ENCODE measurements at regions not wholly inside any gene's neighbourhood (a gene's known extent, or its start where the extent isn't known, plus 50 kb on each side); places are given as distances from the start of the nearest gene placed in this dataset.

- TF ChIP-seq, protein P1, sequence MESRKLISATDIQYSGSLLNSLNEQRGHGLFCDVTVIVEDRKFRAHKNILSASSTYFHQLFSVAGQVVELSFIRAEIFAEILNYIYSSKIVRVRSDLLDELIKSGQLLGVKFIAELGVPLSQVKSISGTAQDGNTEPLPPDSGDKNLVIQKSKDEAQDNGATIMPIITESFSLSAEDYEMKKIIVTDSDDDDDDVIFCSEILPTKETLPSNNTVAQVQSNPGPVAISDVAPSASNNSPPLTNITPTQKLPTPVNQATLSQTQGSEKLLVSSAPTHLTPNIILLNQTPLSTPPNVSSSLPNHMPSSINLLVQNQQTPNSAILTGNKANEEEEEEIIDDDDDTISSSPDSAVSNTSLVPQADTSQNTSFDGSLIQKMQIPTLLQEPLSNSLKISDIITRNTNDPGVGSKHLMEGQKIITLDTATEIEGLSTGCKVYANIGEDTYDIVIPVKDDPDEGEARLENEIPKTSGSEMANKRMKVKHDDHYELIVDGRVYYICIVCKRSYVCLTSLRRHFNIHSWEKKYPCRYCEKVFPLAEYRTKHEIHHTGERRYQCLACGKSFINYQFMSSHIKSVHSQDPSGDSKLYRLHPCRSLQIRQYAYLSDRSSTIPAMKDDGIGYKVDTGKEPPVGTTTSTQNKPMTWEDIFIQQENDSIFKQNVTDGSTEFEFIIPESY (IDR thresholded peaks at IDR 0.05; ENCODE audit: extremely low read depth, insufficient replicate concordance, low read length): no peak
- no peak for TF ChIP-seq ZFX (IDR thresholded peaks at IDR 0.05)
- no peak for TF ChIP-seq EGR1 (IDR thresholded peaks at IDR 0.05; ENCODE audit: low read depth)
These were observed 162.5 kb upstream of the TRIM24 start (continued) for GRCh38 chr7:138297526-138297925.

DNA sequence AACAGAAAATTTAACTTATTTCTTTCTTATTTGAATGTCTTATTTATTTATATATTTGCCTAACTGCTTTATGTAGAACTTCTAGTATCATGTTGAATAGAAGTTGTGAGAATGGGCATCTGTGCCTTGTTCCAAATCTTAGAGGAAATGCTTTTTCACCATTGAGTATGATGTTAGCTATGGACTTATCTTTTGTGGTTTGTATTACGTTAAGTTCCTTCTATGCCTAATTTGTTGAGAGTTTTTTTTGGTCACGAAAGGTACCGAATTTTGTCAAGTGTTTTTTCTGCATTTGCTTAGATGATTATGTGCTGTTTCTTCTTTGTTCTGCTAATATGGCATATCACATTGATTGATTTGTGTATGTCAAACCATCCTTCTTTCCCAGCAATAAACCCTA is 161.0 kb upstream of the TRIM24 start:
- H3K4me1 ChIP-seq (ENCODE audit: control insufficient read depth in 1 of 2, insufficient read depth in 2 of 2, low read length in 2 of 2): no peaks in the 10 kb centered on the region
- H3K79me2 ChIP-seq (ENCODE audit: insufficient read depth, low read length): no peaks in the 10 kb centered on the region
- ChIA-PET RAD21 (ENCODE audit: low non-redundant PET in 1 of 2, low total read pairs in 2 of 2, uncharacterized antibody in 2 of 2, unreplicated experiment in 2 of 2) (no interaction called here), POLR2A (no interaction called here), CTCF (no interaction called here)
- no peaks in the 10 kb centered on the region for H3K36me3 ChIP-seq (ENCODE audit: control insufficient read depth in 1 of 2, insufficient read depth in 2 of 2, low read length in 2 of 2)
- H3K27me3 ChIP-seq (ENCODE audit: insufficient read depth, low read length): no peaks in the 10 kb centered on the region
- H2AFZ ChIP-seq (ENCODE audit: low read depth, low read length, poor library complexity, severe bottlenecking): no peak overlapping the region
- ATAC-seq (no peak), DNase-seq (ENCODE audit: low read depth, low spot score) (no peak)
- H4K20me1 ChIP-seq (ENCODE audit: insufficient read depth): no peaks in the 10 kb centered on the region
- no peaks in the 10 kb centered on the region for H3K9me2 ChIP-seq (ENCODE audit: insufficient read depth)
- no peak overlapping the region for H3K9ac ChIP-seq (ENCODE audit: low read length)
- intact Hi-C loops (cut with micrococcal nuclease): no loop called here
- no TSS peak for BruUV-seq (replicated peaks)
- no peak overlapping the region for H3K27ac ChIP-seq (ENCODE audit: low read depth, low read length)
- no peaks in the 10 kb centered on the region for H3K9me3 ChIP-seq (ENCODE audit: control insufficient read depth in 1 of 2, insufficient read depth in 1 of 2, low read depth in 1 of 2, low read length in 2 of 2)
- no peak overlapping the region for H3K4me2 ChIP-seq (ENCODE audit: low read length)
- H3K4me3 ChIP-seq (replicated peaks in 1 of 2; ENCODE audit: low read depth in 1 of 2, low read length in 2 of 2): no peak overlapping the region
- TF ChIP-seq CBX3 (IDR thresholded peaks at IDR 0.05; ENCODE audit: low read depth) (no peak), SIN3A (IDR thresholded peaks at IDR 0.05; ENCODE audit: low read depth) (no peak), POLR2AphosphoS5 (IDR thresholded peaks at IDR 0.05; ENCODE audit: low read depth, low read length) (no peak), FOSL1 (IDR thresholded peaks at IDR 0.05; ENCODE audit: low read depth) (no peak), POLR2A (IDR thresholded peaks at IDR 0.05; ENCODE audit: borderline replicate concordance, extremely low read depth, insufficient read depth, insufficient read length) (no peak), ATF3 (IDR thresholded peaks at IDR 0.05) (no peak), TCF7L2 (IDR thresholded peaks at IDR 0.05; ENCODE audit: borderline replicate concordance, extremely low read depth, insufficient read depth, insufficient read length) (no peak)
- TF ChIP-seq, protein P1 (IDR thresholded peaks at IDR 0.05; ENCODE audit: extremely low read depth, insufficient replicate concordance, low read length): no peak
- TF ChIP-seq, protein P2, sequence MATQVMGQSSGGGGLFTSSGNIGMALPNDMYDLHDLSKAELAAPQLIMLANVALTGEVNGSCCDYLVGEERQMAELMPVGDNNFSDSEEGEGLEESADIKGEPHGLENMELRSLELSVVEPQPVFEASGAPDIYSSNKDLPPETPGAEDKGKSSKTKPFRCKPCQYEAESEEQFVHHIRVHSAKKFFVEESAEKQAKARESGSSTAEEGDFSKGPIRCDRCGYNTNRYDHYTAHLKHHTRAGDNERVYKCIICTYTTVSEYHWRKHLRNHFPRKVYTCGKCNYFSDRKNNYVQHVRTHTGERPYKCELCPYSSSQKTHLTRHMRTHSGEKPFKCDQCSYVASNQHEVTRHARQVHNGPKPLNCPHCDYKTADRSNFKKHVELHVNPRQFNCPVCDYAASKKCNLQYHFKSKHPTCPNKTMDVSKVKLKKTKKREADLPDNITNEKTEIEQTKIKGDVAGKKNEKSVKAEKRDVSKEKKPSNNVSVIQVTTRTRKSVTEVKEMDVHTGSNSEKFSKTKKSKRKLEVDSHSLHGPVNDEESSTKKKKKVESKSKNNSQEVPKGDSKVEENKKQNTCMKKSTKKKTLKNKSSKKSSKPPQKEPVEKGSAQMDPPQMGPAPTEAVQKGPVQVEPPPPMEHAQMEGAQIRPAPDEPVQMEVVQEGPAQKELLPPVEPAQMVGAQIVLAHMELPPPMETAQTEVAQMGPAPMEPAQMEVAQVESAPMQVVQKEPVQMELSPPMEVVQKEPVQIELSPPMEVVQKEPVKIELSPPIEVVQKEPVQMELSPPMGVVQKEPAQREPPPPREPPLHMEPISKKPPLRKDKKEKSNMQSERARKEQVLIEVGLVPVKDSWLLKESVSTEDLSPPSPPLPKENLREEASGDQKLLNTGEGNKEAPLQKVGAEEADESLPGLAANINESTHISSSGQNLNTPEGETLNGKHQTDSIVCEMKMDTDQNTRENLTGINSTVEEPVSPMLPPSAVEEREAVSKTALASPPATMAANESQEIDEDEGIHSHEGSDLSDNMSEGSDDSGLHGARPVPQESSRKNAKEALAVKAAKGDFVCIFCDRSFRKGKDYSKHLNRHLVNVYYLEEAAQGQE (IDR thresholded peaks at IDR 0.05; ENCODE audit: low read depth): no peak

Data from HCT116 (cell line).